B cell (primary cell): ENCODE measurements at regions not wholly inside any gene's neighbourhood (a gene's known extent, or its start where the extent isn't known, plus 50 kb on each side); places are given as distances from the start of the nearest gene placed in this dataset.

Experiments
- ATAC-seq: fragments of 200-7000 bp; cut with Tn5 transposase; one replicate; pipeline ENCODE4 v1.10.0; 2021; ENCODE audit warnings: low read depth, mild to moderate bottlenecking, moderate number of reproducible peaks, moderate library complexity
- CTCF ChIA-PET: fragments of 350-600 bp; sonication (Branson Sonifier 250); formaldehyde crosslinking; loops from one replicate; lab custom pipeline; 2021; ENCODE audit warnings: antibody characterized with exemption, inconsistent platforms; lab: Charles Lee
- POLR2A ChIA-PET: fragments of 350-600 bp; sonication (Branson Sonifier 250); formaldehyde crosslinking; loops from one replicate; lab custom pipeline; 2021; ENCODE audit warnings: antibody characterized with exemption; lab: Charles Lee
- DNase-seq: peaks from one replicate; pipeline ENCODE4 v3.0.0; 2013
- H2AFZ ChIP-seq: 2 replicates; pipeline ENCODE4 v1.6.1; 2012; ENCODE audit warnings: mild to moderate bottlenecking, low read depth, low read length; ENCODE audit not compliant: insufficient read depth, poor library complexity, severe bottlenecking
- H3K27ac ChIP-seq, 2 donors: 1 replicate in 1 of 2; 2 replicates in 1 of 2; pipeline ENCODE4 v1.5.1; 2012 to 2013; ENCODE audit warnings: low read length in 2 of 2, mild to moderate bottlenecking in 2 of 2, moderate library complexity in 1 of 2
- H3K27me3 ChIP-seq, 4 experiments: fragments of 200-600 bp in 1 of 4; sonication (generic) in 1 of 4; replicated peaks in 1 of 4; 1 replicate in 2 of 4; 2 replicates in 2 of 4; pipeline versions ENCODE4 v1.6.1 to v1.7.0; 2013 to 2016; ENCODE audit warnings: low read length in 3 of 4, mild to moderate bottlenecking in 2 of 4, mixed read lengths in 1 of 4, moderate library complexity in 1 of 4; ENCODE audit not compliant: insufficient read depth in 4 of 4, control insufficient read depth in 3 of 4; ENCODE audit errors: control extremely low read depth in 1 of 4
- H3K36me3 ChIP-seq, 2 experiments: replicated peaks in 1 of 2; 1 replicate in 1 of 2; 2 replicates in 1 of 2; pipeline versions ENCODE4 v1.6.1 to v1.7.1; 2013; ENCODE audit warnings: low read length in 1 of 2; ENCODE audit not compliant: insufficient read depth in 2 of 2, control insufficient read depth in 1 of 2; ENCODE audit errors: control extremely low read depth in 1 of 2, extremely low read depth in 1 of 2
- H3K4me1 ChIP-seq, 2 donors: fragments of 200-600 bp in 1 of 2; sonication (generic) in 1 of 2; 1 replicate in 1 of 2; 2 replicates in 1 of 2; pipeline versions ENCODE4 v1.5.1 to v1.6.1; 2013 to 2017; ENCODE audit warnings: low read length in 2 of 2; ENCODE audit not compliant: control insufficient read depth in 2 of 2, insufficient read depth in 2 of 2
- H3K4me2 ChIP-seq: replicated peaks from 2 replicates; pipeline ENCODE3; 2012; ENCODE audit warnings: mild to moderate bottlenecking, low read depth, low read length; ENCODE audit not compliant: poor library complexity, severe bottlenecking
- H3K4me3 ChIP-seq, 5 experiments: fragments of 200-600 bp in 1 of 5; sonication (generic) in 1 of 5; 1 replicate in 3 of 5; 2 replicates in 2 of 5; pipeline versions ENCODE4 v1.5.1 to v1.7.0; 2011 to 2016; ENCODE audit warnings: low read length in 4 of 5, mild to moderate bottlenecking in 4 of 5, low read depth in 2 of 5, control low read depth in 1 of 5, moderate library complexity in 1 of 5; ENCODE audit not compliant: insufficient read depth in 1 of 5; ENCODE audit errors: control extremely low read depth in 1 of 5, extremely low read depth in 1 of 5
- H3K79me2 ChIP-seq: fragments of 200-600 bp; sonication (generic); one replicate; pipeline ENCODE4 v1.6.0; 2016; ENCODE audit warnings: low read length; ENCODE audit not compliant: control insufficient read depth, insufficient read depth
- H3K9ac ChIP-seq: fragments of 200-600 bp; sonication (generic); 2 replicates; pipeline ENCODE4 v1.6.1; 2017; ENCODE audit warnings: mild to moderate bottlenecking, low read length, moderate library complexity
- H3K9me3 ChIP-seq, 3 donors: one replicate each; pipeline versions ENCODE4 v1.6.1 to v1.7.1; 2013; ENCODE audit warnings: low read length in 2 of 3; ENCODE audit not compliant: control insufficient read depth in 2 of 3, insufficient read depth in 1 of 3; ENCODE audit errors: control extremely low read depth in 1 of 3
- H4K20me1 ChIP-seq: 2 replicates; pipeline ENCODE4 v1.6.0; 2012; ENCODE audit warnings: mild to moderate bottlenecking, low read length; ENCODE audit not compliant: insufficient read depth, control insufficient read depth, poor library complexity, severe bottlenecking
- H3K27ac Mint-ChIP-seq: one replicate; pipeline ENCODE4 v1.8.0; 2021; ENCODE audit warnings: mixed read lengths
- H3K27me3 Mint-ChIP-seq: one replicate; pipeline ENCODE4 v1.8.0; 2021; ENCODE audit warnings: mixed read lengths
- H3K4me1 Mint-ChIP-seq: one replicate; pipeline ENCODE4 v1.8.0; 2021; ENCODE audit warnings: mixed read lengths
- H3K4me3 Mint-ChIP-seq: one replicate; pipeline ENCODE4 v1.8.0; 2021; ENCODE audit warnings: mixed read lengths
- H3K9me3 Mint-ChIP-seq: one replicate; pipeline ENCODE4 v1.8.0; 2022; ENCODE audit warnings: mixed read lengths; ENCODE audit not compliant: insufficient read depth
- EZH2 ChIP-seq: IDR thresholded peaks from 2 replicates; pipeline ENCODE4 v1.6.1; 2012; ENCODE audit warnings: borderline replicate concordance, low read depth, mild to moderate bottlenecking, moderate library complexity, low read length; ENCODE audit not compliant: insufficient read depth, poor library complexity, severe bottlenecking
- WGBS: methylation state at CpG from one replicate; pipeline ENCODE4 v1.1.5; 2013; ENCODE audit warnings: missing lambda C conversion rate; ENCODE audit not compliant: insufficient coverage; 5-methylcytosine and 5-hydroxymethylcytosine counted together
- intact Hi-C: fragments of 100-400 bp; cut with micrococcal nuclease; formaldehyde crosslinking; loops from one replicate; pipeline ENCODE4 v1.10.0; 2022
- TF ChIP-seq, protein P1 (sequence below): fragments of 200-600 bp; IDR thresholded peaks from one replicate; pipeline ENCODE4 v1.8.0; 2022; ENCODE audit warnings: antibody characterized with exemption, mild to moderate bottlenecking

- POLR2A ChIA-PET: no interaction called here
- Histone ChIP-seq H3K4me1 (no peaks in the 10 kb centered on the region), H3K27me3 (peaks cover 0 to 3% (median under 1%) of the 10 kb centered on the region in 4 experiments), H3K9ac (no peak overlapping the region), H3K4me2 (no peak overlapping the region), H3K9me3 (peaks cover 0 to 10% (median 0%) of the 10 kb centered on the region in 3 donors), H2AFZ (no peak overlapping the region), H3K4me3 (no peak overlapping the region), H3K36me3 (no peaks in the 10 kb centered on the region), H3K27ac (no peak overlapping the region), H4K20me1 (no peaks in the 10 kb centered on the region), H3K79me2 (no peaks in the 10 kb centered on the region)
- H3K27ac Mint-ChIP-seq: no peak overlapping the region
- 88% methylated on average over 7 of the region's 8 CpGs for WGBS
- H3K4me1 Mint-ChIP-seq: no peaks in the 10 kb centered on the region
- H3K4me3 Mint-ChIP-seq: no peak overlapping the region
- ATAC-seq (no peak), DNase-seq (no peak)
- peaks cover 19% of the 10 kb centered on the region for H3K27me3 Mint-ChIP-seq
- CTCF ChIA-PET: no interaction called here
- H3K9me3 Mint-ChIP-seq: peaks cover 3% of the 10 kb centered on the region
- intact Hi-C loops: no loop called here
- TF ChIP-seq, protein P1, sequence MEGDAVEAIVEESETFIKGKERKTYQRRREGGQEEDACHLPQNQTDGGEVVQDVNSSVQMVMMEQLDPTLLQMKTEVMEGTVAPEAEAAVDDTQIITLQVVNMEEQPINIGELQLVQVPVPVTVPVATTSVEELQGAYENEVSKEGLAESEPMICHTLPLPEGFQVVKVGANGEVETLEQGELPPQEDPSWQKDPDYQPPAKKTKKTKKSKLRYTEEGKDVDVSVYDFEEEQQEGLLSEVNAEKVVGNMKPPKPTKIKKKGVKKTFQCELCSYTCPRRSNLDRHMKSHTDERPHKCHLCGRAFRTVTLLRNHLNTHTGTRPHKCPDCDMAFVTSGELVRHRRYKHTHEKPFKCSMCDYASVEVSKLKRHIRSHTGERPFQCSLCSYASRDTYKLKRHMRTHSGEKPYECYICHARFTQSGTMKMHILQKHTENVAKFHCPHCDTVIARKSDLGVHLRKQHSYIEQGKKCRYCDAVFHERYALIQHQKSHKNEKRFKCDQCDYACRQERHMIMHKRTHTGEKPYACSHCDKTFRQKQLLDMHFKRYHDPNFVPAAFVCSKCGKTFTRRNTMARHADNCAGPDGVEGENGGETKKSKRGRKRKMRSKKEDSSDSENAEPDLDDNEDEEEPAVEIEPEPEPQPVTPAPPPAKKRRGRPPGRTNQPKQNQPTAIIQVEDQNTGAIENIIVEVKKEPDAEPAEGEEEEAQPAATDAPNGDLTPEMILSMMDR: no peak
- no peak for TF ChIP-seq EZH2
These were observed 81.1 kb upstream of the LHX5 start for GRCh38 chr12:113552760-113553159.

DNA sequence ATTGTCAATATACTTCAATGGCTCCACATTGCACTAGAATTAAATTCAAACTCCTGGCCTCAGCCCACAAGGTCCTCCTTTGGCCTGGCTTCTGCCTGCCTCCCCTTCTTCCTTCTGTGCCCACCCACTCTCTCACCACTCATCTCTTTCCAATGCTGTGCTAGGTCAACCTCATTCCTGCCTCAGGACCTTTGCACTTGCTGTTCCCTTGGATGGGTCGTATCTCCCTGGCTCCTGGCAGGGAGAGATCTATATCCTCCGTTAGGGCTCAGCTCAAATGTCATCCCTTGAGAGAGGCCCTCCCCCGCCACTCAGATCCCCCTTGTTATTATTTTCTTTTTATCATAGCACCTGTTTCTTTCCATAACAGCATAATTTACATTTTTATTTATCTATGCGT is 79.9 kb upstream of the LHX5 start:
- 100% methylated on average over 2 of the region's 4 CpGs for WGBS
- H3K4me2 ChIP-seq: no peak overlapping the region
- peaks cover 0 to 10% (median 0%) of the 10 kb centered on the region in 3 donors for H3K9me3 ChIP-seq
- DNase-seq: no peak
- no peaks in the 10 kb centered on the region for H3K4me1 ChIP-seq
- Mint-ChIP-seq H3K27ac (no peak overlapping the region), H3K4me3 (no peak overlapping the region), H3K9me3 (peaks cover 3% of the 10 kb centered on the region), H3K4me1 (no peaks in the 10 kb centered on the region), H3K27me3 (peaks cover 28% of the 10 kb centered on the region)
- ChIA-PET CTCF (no interaction called here), POLR2A (no interaction called here)
- peaks cover 0 to 8% (median 2%) of the 10 kb centered on the region in 4 experiments for H3K27me3 ChIP-seq
- H3K9ac ChIP-seq: no peak overlapping the region
- no peak for TF ChIP-seq EZH2
- TF ChIP-seq, protein P1: no peak
- no peak overlapping the region for H3K27ac ChIP-seq
- H4K20me1 ChIP-seq: no peaks in the 10 kb centered on the region
- no peaks in the 10 kb centered on the region for H3K79me2 ChIP-seq
- H2AFZ ChIP-seq: no peak overlapping the region
- H3K36me3 ChIP-seq: no peaks in the 10 kb centered on the region
- ATAC-seq: no peak
- intact Hi-C loops: no loop called here
- H3K4me3 ChIP-seq: no peak overlapping the region
